ENCODE measurements at regions not wholly inside any gene's neighbourhood (a gene's known extent, or its start where the extent isn't known, plus 50 kb on each side); places are given as distances from the start of the nearest gene placed in this dataset.

DNA sequence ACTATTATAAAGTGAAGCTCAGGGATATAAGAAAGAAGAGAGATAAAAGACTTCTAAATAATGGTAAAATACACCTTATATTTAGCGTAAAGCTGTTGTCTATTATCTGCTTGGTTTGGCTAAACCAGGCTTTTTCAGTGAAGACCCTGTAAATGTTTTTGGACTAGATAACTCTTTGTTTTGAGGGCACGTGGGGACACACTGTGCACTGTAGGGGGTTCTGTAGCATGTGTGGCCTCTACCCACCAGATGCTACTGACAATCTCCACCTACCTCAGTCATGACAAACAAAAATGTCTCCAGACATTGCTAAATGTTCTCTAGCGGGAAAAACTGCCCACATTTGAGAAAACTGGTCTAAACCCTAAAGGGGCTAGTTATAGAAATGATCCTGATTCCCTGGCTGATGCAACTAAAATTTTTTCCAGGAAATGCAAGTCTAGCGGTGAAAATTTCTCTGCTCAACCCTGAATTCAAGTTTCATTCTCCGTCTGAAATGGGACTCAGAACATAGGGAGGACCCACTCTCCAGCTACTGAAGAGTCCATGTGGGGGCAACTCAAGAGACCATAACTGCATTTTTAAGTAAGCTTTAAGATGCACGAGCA lies 355.2 kb upstream of the RASGEF1B start:
- H3K9me3 ChIP-seq (ENCODE audit: control insufficient read depth in 2 of 2, low read length in 2 of 2), result no peaks in the 10 kb centered on the region
- no peaks in the 10 kb centered on the region for H3K4me1 ChIP-seq (ENCODE audit: control insufficient read depth in 2 of 2, insufficient read depth in 2 of 2, low read length in 2 of 2)
- H3K9ac ChIP-seq (ENCODE audit: low read depth in 1 of 2, low read length in 2 of 2), result no peak overlapping the region
- H3K27me3 ChIP-seq (ENCODE audit: control insufficient read depth in 2 of 2, insufficient read depth in 2 of 2, low read length in 2 of 2), result no peaks in the 10 kb centered on the region
- H3K36me3 ChIP-seq (ENCODE audit: control insufficient read depth in 2 of 2, insufficient read depth in 2 of 2, low read length in 2 of 2), result no peaks in the 10 kb centered on the region
- no peak overlapping the region for H3K4me3 ChIP-seq (ENCODE audit: low read length in 2 of 2)
- H3K27ac ChIP-seq (ENCODE audit: low read depth in 2 of 2, low read length in 2 of 2), result no peak overlapping the region

GRCh38 chr4:81826335-81826734 lies 354.6 kb upstream of the RASGEF1B start:
- Histone ChIP-seq H3K9ac (ENCODE audit: low read depth in 1 of 2, low read length in 2 of 2) (no peak overlapping the region), H3K9me3 (ENCODE audit: control insufficient read depth in 2 of 2, low read length in 2 of 2) (no peaks in the 10 kb centered on the region), H3K4me3 (ENCODE audit: low read length in 2 of 2) (no peak overlapping the region), H3K27ac (ENCODE audit: low read depth in 2 of 2, low read length in 2 of 2) (no peak overlapping the region), H3K4me1 (ENCODE audit: control insufficient read depth in 2 of 2, insufficient read depth in 2 of 2, low read length in 2 of 2) (no peaks in the 10 kb centered on the region), H3K27me3 (ENCODE audit: control insufficient read depth in 2 of 2, insufficient read depth in 2 of 2, low read length in 2 of 2) (no peaks in the 10 kb centered on the region), H3K36me3 (ENCODE audit: control insufficient read depth in 2 of 2, insufficient read depth in 2 of 2, low read length in 2 of 2) (no peaks in the 10 kb centered on the region)

DNA sequence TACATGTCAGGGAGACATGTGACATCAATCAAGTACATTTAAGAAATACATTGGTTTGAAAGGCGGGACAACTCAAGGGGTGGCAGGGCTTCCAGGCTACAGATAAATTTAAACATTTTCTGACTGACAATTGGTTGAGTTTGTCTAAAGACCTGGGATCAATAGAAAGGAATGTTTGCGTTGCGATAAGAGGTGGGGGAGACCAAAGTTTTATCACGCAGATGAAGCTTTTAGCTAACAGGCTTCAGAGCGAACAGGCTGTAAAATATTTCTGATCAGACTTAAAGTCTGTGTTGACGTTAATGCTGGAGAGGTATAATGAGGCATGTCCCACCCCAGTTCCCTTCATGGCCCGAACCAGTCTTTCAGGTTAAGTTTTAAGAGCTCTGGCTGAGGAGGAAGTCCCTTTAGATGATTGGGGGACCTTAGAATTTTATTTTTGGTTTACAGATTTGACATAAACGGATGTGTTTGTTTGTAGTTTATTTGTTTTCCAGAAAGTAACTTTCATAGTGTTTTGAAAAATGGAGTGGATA lies 346.7 kb upstream of the RASGEF1B start:
- Histone ChIP-seq H3K9ac (ENCODE audit: low read depth in 1 of 2, low read length in 2 of 2) (no peak overlapping the region), H3K36me3 (ENCODE audit: control insufficient read depth in 2 of 2, insufficient read depth in 2 of 2, low read length in 2 of 2) (no peaks in the 10 kb centered on the region), H3K27ac (ENCODE audit: low read depth in 2 of 2, low read length in 2 of 2) (no peak overlapping the region), H3K9me3 (ENCODE audit: control insufficient read depth in 2 of 2, low read length in 2 of 2) (no peaks in the 10 kb centered on the region), H3K27me3 (ENCODE audit: control insufficient read depth in 2 of 2, insufficient read depth in 2 of 2, low read length in 2 of 2) (no peaks in the 10 kb centered on the region), H3K4me3 (ENCODE audit: low read length in 2 of 2) (no peak overlapping the region), H3K4me1 (ENCODE audit: control insufficient read depth in 2 of 2, insufficient read depth in 2 of 2, low read length in 2 of 2) (no peaks in the 10 kb centered on the region)

GRCh38 chr4:81816031-81816761 lies 344.5 kb upstream of the RASGEF1B start:
- Histone ChIP-seq H3K4me1 (ENCODE audit: control insufficient read depth in 2 of 2, insufficient read depth in 2 of 2, low read length in 2 of 2) (no peaks in the 10 kb centered on the region), H3K27ac (ENCODE audit: low read depth in 2 of 2, low read length in 2 of 2) (no peak overlapping the region), H3K9ac (ENCODE audit: low read depth in 1 of 2, low read length in 2 of 2) (no peak overlapping the region)

GRCh38 chr4:81814987-81815541 lies 343.4 kb upstream of the RASGEF1B start:
- Histone ChIP-seq H3K36me3 (ENCODE audit: control insufficient read depth in 2 of 2, insufficient read depth in 2 of 2, low read length in 2 of 2) (no peaks in the 10 kb centered on the region), H3K27me3 (ENCODE audit: control insufficient read depth in 2 of 2, insufficient read depth in 2 of 2, low read length in 2 of 2) (no peaks in the 10 kb centered on the region), H3K9me3 (ENCODE audit: control insufficient read depth in 2 of 2, low read length in 2 of 2) (no peaks in the 10 kb centered on the region), H3K4me1 (ENCODE audit: control insufficient read depth in 2 of 2, insufficient read depth in 2 of 2, low read length in 2 of 2) (no peaks in the 10 kb centered on the region), H3K4me3 (ENCODE audit: low read length in 2 of 2) (no peak overlapping the region), H3K9ac (ENCODE audit: low read depth in 1 of 2, low read length in 2 of 2) (no peak overlapping the region), H3K27ac (ENCODE audit: low read depth in 2 of 2, low read length in 2 of 2) (no peak overlapping the region)

More at GRCh38 chr4:81816031-81816761, 344.5 kb upstream of the RASGEF1B start:
- Histone ChIP-seq H3K36me3 (ENCODE audit: control insufficient read depth in 2 of 2, insufficient read depth in 2 of 2, low read length in 2 of 2) (no peaks in the 10 kb centered on the region), H3K4me3 (ENCODE audit: low read length in 2 of 2) (no peak overlapping the region), H3K9me3 (ENCODE audit: control insufficient read depth in 2 of 2, low read length in 2 of 2) (no peaks in the 10 kb centered on the region), H3K27me3 (ENCODE audit: control insufficient read depth in 2 of 2, insufficient read depth in 2 of 2, low read length in 2 of 2) (no peaks in the 10 kb centered on the region)

GRCh38 chr4:81811562-81812293 lies 340.0 kb upstream of the RASGEF1B start:
- no peak overlapping the region for H3K27ac ChIP-seq (ENCODE audit: low read depth in 2 of 2, low read length in 2 of 2)
- H3K9ac ChIP-seq (ENCODE audit: low read depth in 1 of 2, low read length in 2 of 2), result no peak overlapping the region
- no peaks in the 10 kb centered on the region for H3K27me3 ChIP-seq (ENCODE audit: control insufficient read depth in 2 of 2, insufficient read depth in 2 of 2, low read length in 2 of 2)
- H3K4me3 ChIP-seq (ENCODE audit: low read length in 2 of 2), result no peak overlapping the region
- no peaks in the 10 kb centered on the region for H3K9me3 ChIP-seq (ENCODE audit: control insufficient read depth in 2 of 2, low read length in 2 of 2)
- no peaks in the 10 kb centered on the region for H3K4me1 ChIP-seq (ENCODE audit: control insufficient read depth in 2 of 2, insufficient read depth in 2 of 2, low read length in 2 of 2)
- no peaks in the 10 kb centered on the region for H3K36me3 ChIP-seq (ENCODE audit: control insufficient read depth in 2 of 2, insufficient read depth in 2 of 2, low read length in 2 of 2)

DNA sequence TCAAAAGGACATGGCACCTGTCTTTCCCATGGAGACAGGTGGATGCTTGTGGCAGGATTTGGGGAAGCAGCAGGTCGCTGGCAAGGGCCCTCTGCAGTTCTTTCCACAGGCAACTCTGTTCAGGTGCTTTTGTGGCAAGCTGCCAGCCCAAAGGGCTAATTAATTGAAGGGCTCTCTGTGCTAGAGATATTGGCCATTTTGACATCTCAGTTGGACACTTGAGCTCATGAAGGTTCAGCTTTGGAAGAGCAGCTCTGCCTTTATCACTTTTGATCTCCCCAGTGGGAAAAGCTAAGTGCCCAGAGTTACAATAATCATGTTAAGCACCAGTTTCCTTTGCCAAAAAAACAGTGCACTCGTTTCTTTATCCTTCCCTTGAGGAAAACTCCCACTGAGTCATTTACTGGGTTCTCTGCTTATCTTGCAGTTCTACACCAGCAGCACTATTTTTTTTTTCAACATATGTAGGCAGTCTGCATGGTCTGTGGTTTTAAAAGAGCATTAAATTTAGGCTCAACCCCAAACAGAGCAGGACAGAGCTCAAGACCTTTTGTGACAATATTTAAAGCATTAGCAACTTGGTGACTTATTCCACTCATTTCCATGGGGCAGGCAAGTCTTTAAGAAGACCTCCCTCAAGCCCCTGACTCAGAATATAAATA lies 336.4 kb upstream of the RASGEF1B start:
- no peak overlapping the region for H3K9ac ChIP-seq (ENCODE audit: low read depth in 1 of 2, low read length in 2 of 2)
- no peaks in the 10 kb centered on the region for H3K4me1 ChIP-seq (ENCODE audit: control insufficient read depth in 2 of 2, insufficient read depth in 2 of 2, low read length in 2 of 2)
- H3K27ac ChIP-seq (ENCODE audit: low read depth in 2 of 2, low read length in 2 of 2), result no peak overlapping the region

GRCh38 chr4:81807386-81807785 lies 335.7 kb upstream of the RASGEF1B start:
- no peak overlapping the region for H3K9ac ChIP-seq (ENCODE audit: low read depth in 1 of 2, low read length in 2 of 2)
- H3K9me3 ChIP-seq (ENCODE audit: control insufficient read depth in 2 of 2, low read length in 2 of 2), result no peaks in the 10 kb centered on the region
- H3K27ac ChIP-seq (ENCODE audit: low read depth in 2 of 2, low read length in 2 of 2), result no peak overlapping the region
- H3K4me3 ChIP-seq (ENCODE audit: low read length in 2 of 2), result no peak overlapping the region
- no peaks in the 10 kb centered on the region for H3K4me1 ChIP-seq (ENCODE audit: control insufficient read depth in 2 of 2, insufficient read depth in 2 of 2, low read length in 2 of 2)
- H3K36me3 ChIP-seq (ENCODE audit: control insufficient read depth in 2 of 2, insufficient read depth in 2 of 2, low read length in 2 of 2), result no peaks in the 10 kb centered on the region
- no peaks in the 10 kb centered on the region for H3K27me3 ChIP-seq (ENCODE audit: control insufficient read depth in 2 of 2, insufficient read depth in 2 of 2, low read length in 2 of 2)

More for the DNA sequence above, 336.4 kb upstream of the RASGEF1B start:
- H3K27me3 ChIP-seq (ENCODE audit: control insufficient read depth in 2 of 2, insufficient read depth in 2 of 2, low read length in 2 of 2), result no peaks in the 10 kb centered on the region
- H3K4me3 ChIP-seq (ENCODE audit: low read length in 2 of 2), result no peak overlapping the region
- H3K9me3 ChIP-seq (ENCODE audit: control insufficient read depth in 2 of 2, low read length in 2 of 2), result no peaks in the 10 kb centered on the region
- H3K36me3 ChIP-seq (ENCODE audit: control insufficient read depth in 2 of 2, insufficient read depth in 2 of 2, low read length in 2 of 2), result no peaks in the 10 kb centered on the region

- Histone ChIP-seq H3K27me3 (ENCODE audit: control insufficient read depth in 2 of 2, insufficient read depth in 2 of 2, low read length in 2 of 2) (no peaks in the 10 kb centered on the region), H3K36me3 (ENCODE audit: control insufficient read depth in 2 of 2, insufficient read depth in 2 of 2, low read length in 2 of 2) (no peaks in the 10 kb centered on the region), H3K4me3 (ENCODE audit: low read length in 2 of 2) (no peak overlapping the region), H3K9ac (ENCODE audit: low read depth in 1 of 2, low read length in 2 of 2) (no peak overlapping the region), H3K4me1 (ENCODE audit: control insufficient read depth in 2 of 2, insufficient read depth in 2 of 2, low read length in 2 of 2) (no peaks in the 10 kb centered on the region), H3K9me3 (ENCODE audit: control insufficient read depth in 2 of 2, low read length in 2 of 2) (no peaks in the 10 kb centered on the region), H3K27ac (ENCODE audit: low read depth in 2 of 2, low read length in 2 of 2) (no peak overlapping the region)
Measured at GRCh38 chr4:81806485-81806884, 334.8 kb upstream of the RASGEF1B start.

All from mucosa of rectum (tissue), 2 donors.